HCT116 (cell line): ENCODE measurements at regions not wholly inside any gene's neighbourhood (a gene's known extent, or its start where the extent isn't known, plus 50 kb on each side); places are given as distances from the start of the nearest gene placed in this dataset.

Experiments used
- ATAC-seq: fragments of 200-7000 bp; cut with Tn5 transposase; 2 replicates; pipeline ENCODE4 v1.9.1; 2020; ENCODE audit warnings: mild to moderate bottlenecking, moderate library complexity
- BruUV-seq: library from RNA; stranded (reverse); fragments of 400-500 nt; replicated peaks from 2 replicates; lab custom pipeline; 2021; lab: Mats Ljungman, UMichigan
- CTCF ChIA-PET: fragments of 300-600 bp; sonication (Branson Sonifier 250); formaldehyde crosslinking; loops from one replicate; lab custom pipeline; 2021; ENCODE audit warnings: antibody characterized with exemption; lab: Charles Lee
- POLR2A ChIA-PET: fragments of 300-600, 350-600 bp; sonication (Branson Sonifier 250); formaldehyde crosslinking; loops from one replicate; lab custom pipeline; 2021; ENCODE audit warnings: antibody characterized with exemption; lab: Charles Lee
- RAD21 ChIA-PET, 2 experiments: fragments of 300-600 bp; sonication (Branson Sonifier 250); formaldehyde crosslinking; loops; one replicate each; lab custom pipeline; 2023; ENCODE audit warnings: low total read pairs in 2 of 2; ENCODE audit not compliant: uncharacterized antibody in 2 of 2, unreplicated experiment in 2 of 2, low non-redundant PET in 1 of 2; lab: Charles Lee
- DNase-seq: peaks from one replicate; pipeline ENCODE4 v3.0.0-alpha.2; 2010; ENCODE audit warnings: low read depth, low spot score
- H2AFZ ChIP-seq: fragments of 200-600 bp; shearing (Covaris generic), sonication (generic); 2 replicates; pipeline ENCODE4 v1.6.1; 2017; ENCODE audit warnings: low read depth, mixed run types, mixed read lengths, antibody characterized with exemption, low read length; ENCODE audit not compliant: poor library complexity, severe bottlenecking
- H3K27ac ChIP-seq: 2 replicates; pipeline ENCODE4 v1.5.1; 2012; ENCODE audit warnings: low read depth, low read length
- H3K27me3 ChIP-seq: fragments of 200-600 bp; sonication (generic); 2 replicates; pipeline ENCODE4 v1.6.1; 2016; ENCODE audit warnings: mixed run types, low read length, mixed read lengths; ENCODE audit not compliant: insufficient read depth
- H3K36me3 ChIP-seq, 2 experiments: fragments of 200-500 bp in 1 of 2; fragments of 200-600 bp in 1 of 2; sonication (Bioruptor generic) in 1 of 2; sonication (generic) in 1 of 2; 2 replicates each; pipeline versions ENCODE4 v1.5.1 to v1.6.1; 2014 to 2016; ENCODE audit warnings: low read length in 2 of 2, inconsistent platforms in 1 of 2, mixed read lengths in 1 of 2, mixed run types in 1 of 2; ENCODE audit not compliant: insufficient read depth in 2 of 2, control insufficient read depth in 1 of 2
- H3K4me1 ChIP-seq, 2 experiments: fragments of 200-600 bp in 1 of 2; sonication (generic) in 1 of 2; 2 replicates each; pipeline versions ENCODE4 v1.5.1 to v1.6.1; 2012 to 2017; ENCODE audit warnings: low read length in 2 of 2, inconsistent platforms in 1 of 2, mild to moderate bottlenecking in 1 of 2, mixed read lengths in 1 of 2, mixed run types in 1 of 2, moderate library complexity in 1 of 2; ENCODE audit not compliant: insufficient read depth in 2 of 2, control insufficient read depth in 1 of 2
- H3K4me2 ChIP-seq: fragments of 200-600 bp; sonication (generic); 2 replicates; pipeline ENCODE4 v1.6.1; 2017; ENCODE audit warnings: mixed run types, low read length, mixed read lengths
- H3K4me3 ChIP-seq, 2 experiments: fragments of 200-600 bp in 1 of 2; sonication (generic) in 1 of 2; replicated peaks in 1 of 2; 2 replicates each; pipeline ENCODE4 v1.5.1; 2011 to 2016; ENCODE audit warnings: low read length in 2 of 2, control low read depth in 1 of 2, low read depth in 1 of 2, mild to moderate bottlenecking in 1 of 2, mixed read lengths in 1 of 2, mixed run types in 1 of 2
- H3K79me2 ChIP-seq: fragments of 200-600 bp; sonication (generic); 2 replicates; pipeline ENCODE4 v1.6.1; 2017; ENCODE audit warnings: mild to moderate bottlenecking, mixed run types, low read length, moderate library complexity, mixed read lengths; ENCODE audit not compliant: insufficient read depth
- H3K9ac ChIP-seq: fragments of 200-600 bp; sonication (generic); 2 replicates; pipeline ENCODE4 v1.6.1; 2016; ENCODE audit warnings: low read length, mixed read lengths
- H3K9me2 ChIP-seq: fragments of 200-600 bp; sonication (generic), shearing (Covaris generic); 2 replicates; pipeline ENCODE4 v1.6.1; 2017; ENCODE audit warnings: mixed run types, mild to moderate bottlenecking, moderate library complexity; ENCODE audit not compliant: insufficient read depth
- H3K9me3 ChIP-seq, 2 experiments: fragments of 200-500 bp in 1 of 2; fragments of 200-600 bp in 1 of 2; sonication (Bioruptor generic) in 1 of 2; sonication (generic) in 1 of 2; 2 replicates each; pipeline ENCODE4 v1.6.1; 2014 to 2017; ENCODE audit warnings: low read length in 2 of 2, mixed read lengths in 2 of 2, inconsistent platforms in 1 of 2, low read depth in 1 of 2, mild to moderate bottlenecking in 1 of 2, mixed run types in 1 of 2, moderate library complexity in 1 of 2; ENCODE audit not compliant: control insufficient read depth in 1 of 2, insufficient read depth in 1 of 2
- H4K20me1 ChIP-seq: fragments of 200-600 bp; sonication (generic), shearing (Covaris generic); 2 replicates; pipeline ENCODE4 v1.6.1; 2017; ENCODE audit warnings: mixed run types, mild to moderate bottlenecking, moderate library complexity; ENCODE audit not compliant: insufficient read depth
- CBX3 ChIP-seq: IDR thresholded peaks from 2 replicates; pipeline ENCODE4 v1.6.1; 2012; ENCODE audit warnings: low read depth
- CEBPB ChIP-seq: IDR thresholded peaks from 2 replicates; pipeline ENCODE4 v1.6.1; 2012; ENCODE audit warnings: low read depth
- EZH2 ChIP-seq: fragments of 200-600 bp; sonication (generic); IDR thresholded peaks from 2 replicates; pipeline ENCODE4 v1.6.1; 2017; ENCODE audit warnings: antibody characterized with exemption, mixed run types
- EZH2phosphoT487 ChIP-seq: fragments of 200-600 bp; IDR thresholded peaks from 2 replicates; pipeline ENCODE4 v1.6.1; 2018; ENCODE audit warnings: antibody characterized with exemption, borderline replicate concordance
- FOSL1 ChIP-seq: IDR thresholded peaks from 2 replicates; pipeline ENCODE4 v1.6.1; 2012; ENCODE audit warnings: low read depth
- RAD21 ChIP-seq: IDR thresholded peaks from 2 replicates; pipeline ENCODE4 v1.6.1; 2012; ENCODE audit warnings: low read depth, mild to moderate bottlenecking
- REST ChIP-seq: IDR thresholded peaks from 2 replicates; pipeline ENCODE4 v1.6.1; 2012; ENCODE audit warnings: low read depth
- SP1 ChIP-seq: IDR thresholded peaks from 2 replicates; pipeline ENCODE4 v1.6.1; 2012; ENCODE audit warnings: low read depth
- ZBTB33 ChIP-seq: IDR thresholded peaks from 2 replicates; pipeline ENCODE4 v1.6.1; 2011; ENCODE audit warnings: mild to moderate bottlenecking, low read length, moderate library complexity; ENCODE audit not compliant: insufficient replicate concordance; ENCODE audit errors: extremely low read depth
- ZFX ChIP-seq: fragments of 450-650 bp; IDR thresholded peaks from 2 replicates; pipeline ENCODE4 v1.6.1; 2017
- intact Hi-C: fragments of 100-400 bp; cut with micrococcal nuclease; formaldehyde crosslinking; loops from 2 replicates; pipeline ENCODE4 v1.10.0; 2022
- TF ChIP-seq, protein P1 (sequence below): IDR thresholded peaks from 2 replicates; pipeline ENCODE4 v1.6.1; 2012

DNA sequence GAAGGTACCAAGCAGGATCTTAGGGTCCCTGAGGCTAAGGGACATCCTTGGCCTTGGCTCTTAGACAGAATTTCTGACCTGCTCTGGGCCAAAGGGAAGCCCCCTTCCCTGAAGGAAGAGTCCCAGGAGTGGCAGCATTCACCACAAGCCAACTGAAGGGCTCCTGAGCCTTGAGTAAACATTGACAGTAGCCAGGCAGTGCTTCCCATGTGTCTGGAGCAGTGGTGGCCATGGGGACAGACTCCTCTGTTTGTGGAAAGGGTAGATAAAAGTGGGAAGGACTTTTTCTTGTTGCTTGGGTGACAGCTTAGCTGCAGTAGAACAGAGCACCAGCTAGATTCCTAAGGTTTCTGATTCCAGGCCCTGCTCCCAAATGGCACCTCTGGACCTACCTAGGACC, 61.4 kb upstream of the VLDLR start:
- no peaks in the 10 kb centered on the region for H3K27me3 ChIP-seq
- no peak overlapping the region for H3K27ac ChIP-seq
- intact Hi-C loops = no loop called here
- no peak overlapping the region for H3K4me3 ChIP-seq
- H3K79me2 ChIP-seq = no peaks in the 10 kb centered on the region
- ChIA-PET POLR2A (no interaction called here), RAD21 (no interaction called here), CTCF (no interaction called here)
- peaks cover 0 to 6% of the 10 kb centered on the region in 2 experiments; a peak in 1 of 4 replicates for H3K4me1 ChIP-seq
- no peak for ATAC-seq
- H3K36me3 ChIP-seq = no peaks in the 10 kb centered on the region
- no peaks in the 10 kb centered on the region for H3K9me3 ChIP-seq
- H3K4me2 ChIP-seq = no peak overlapping the region
- no peak overlapping the region for H2AFZ ChIP-seq
- H3K9me2 ChIP-seq = no peaks in the 10 kb centered on the region
- no peak overlapping the region for H3K9ac ChIP-seq
- DNase-seq = no peak
- no peaks in the 10 kb centered on the region for H4K20me1 ChIP-seq
- no TSS peak for BruUV-seq
- TF ChIP-seq, protein P1, sequence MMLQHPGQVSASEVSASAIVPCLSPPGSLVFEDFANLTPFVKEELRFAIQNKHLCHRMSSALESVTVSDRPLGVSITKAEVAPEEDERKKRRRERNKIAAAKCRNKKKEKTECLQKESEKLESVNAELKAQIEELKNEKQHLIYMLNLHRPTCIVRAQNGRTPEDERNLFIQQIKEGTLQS = no peak
- TF ChIP-seq EZH2 (no peak), RAD21 (no peak), CBX3 (no peak), CEBPB (no peak), FOSL1 (no peak), REST (no peak), ZFX (no peak), SP1 (no peak), EZH2phosphoT487 (no peak), ZBTB33 (no peak)
- TF ChIP-seq, all 23 proteins: peak for 0
